NCI-H226 (cell line): ENCODE measurements at regions not wholly inside any gene's neighbourhood (a gene's known extent, or its start where the extent isn't known, plus 50 kb on each side); places are given as distances from the start of the nearest gene placed in this dataset.
"Not testable (repeated sequence)": the region's sequence is repeated elsewhere in the genome, so short reads cannot be mapped to it uniquely, and the experiment has no call there.

Source experiments
- DNase-seq: peaks from one replicate; pipeline ENCODE4 v3.0.0-alpha.2; 2015

DNA sequence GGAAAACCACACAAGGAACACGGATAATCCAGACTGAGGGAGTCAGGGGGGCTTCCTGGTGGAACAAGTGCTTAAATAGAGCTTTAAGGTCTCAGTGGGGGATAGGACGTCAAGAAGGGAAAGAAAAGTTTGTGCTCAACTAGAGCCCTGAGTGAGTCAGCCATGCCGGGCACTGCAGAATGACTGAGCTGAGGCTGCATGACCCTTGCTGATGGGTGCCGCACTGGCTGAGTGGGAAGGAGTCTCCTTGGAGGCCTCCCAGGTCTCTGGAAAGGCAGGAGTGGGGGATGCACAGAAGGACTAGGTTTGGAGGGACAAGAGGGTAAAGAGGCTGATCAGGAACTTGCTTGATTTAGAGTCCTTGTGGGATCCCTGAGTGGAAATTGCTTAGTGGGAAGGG is 150.3 kb downstream of the RPLP1 start:
- no peak for DNase-seq

DNA sequence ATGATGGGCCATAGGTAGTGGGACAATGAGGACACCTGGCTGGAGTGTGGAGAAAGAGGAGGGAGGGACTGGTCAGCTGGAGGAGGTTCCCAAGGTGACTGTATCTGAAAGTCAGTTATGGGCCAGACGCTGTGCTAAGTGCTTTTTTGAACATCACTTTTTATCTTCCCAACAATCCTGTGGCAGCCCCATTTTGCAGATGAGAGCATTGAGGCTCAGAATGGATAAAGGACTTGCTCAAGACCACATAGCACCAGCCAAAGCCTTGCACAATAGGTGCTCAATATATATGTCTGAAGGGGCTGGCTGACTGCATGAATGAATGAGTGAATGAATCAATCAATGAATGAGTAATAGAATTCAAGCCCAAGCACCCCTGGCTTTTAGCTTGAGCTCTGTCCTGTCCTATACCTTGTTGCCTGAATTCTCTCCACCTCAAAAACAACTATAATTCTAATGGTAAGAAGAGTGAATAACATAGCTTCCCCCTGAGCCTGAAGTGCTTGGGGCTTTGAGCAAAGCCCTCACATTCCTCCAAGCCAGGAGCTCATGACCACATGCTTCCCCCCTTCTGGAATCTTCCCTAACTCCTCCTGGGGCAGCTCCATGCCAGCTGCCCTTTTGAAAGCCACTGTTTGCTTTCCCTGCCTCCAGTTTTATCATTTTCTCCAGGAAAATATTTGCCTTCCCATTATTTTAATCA is 150.9 kb downstream of the RPLP1 start:
- DNase-seq = no peak

DNA sequence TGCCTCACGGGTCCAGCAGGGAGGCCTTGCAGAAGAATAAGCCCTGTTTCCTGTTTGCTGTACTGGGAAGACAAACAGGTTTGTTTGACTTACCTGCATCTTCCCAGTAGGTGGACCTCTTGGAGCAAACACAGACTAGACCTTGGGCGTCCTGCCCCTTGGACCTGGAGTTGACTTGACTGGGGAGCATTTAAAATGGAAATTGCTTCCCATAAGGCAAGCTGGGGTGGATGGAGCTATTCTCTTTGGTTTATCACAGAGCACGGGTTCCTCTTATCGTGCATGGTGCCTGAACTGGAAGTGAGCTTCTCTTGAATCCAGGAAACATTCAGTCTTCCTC is 151.4 kb downstream of the RPLP1 start:
- no peak for DNase-seq

DNA sequence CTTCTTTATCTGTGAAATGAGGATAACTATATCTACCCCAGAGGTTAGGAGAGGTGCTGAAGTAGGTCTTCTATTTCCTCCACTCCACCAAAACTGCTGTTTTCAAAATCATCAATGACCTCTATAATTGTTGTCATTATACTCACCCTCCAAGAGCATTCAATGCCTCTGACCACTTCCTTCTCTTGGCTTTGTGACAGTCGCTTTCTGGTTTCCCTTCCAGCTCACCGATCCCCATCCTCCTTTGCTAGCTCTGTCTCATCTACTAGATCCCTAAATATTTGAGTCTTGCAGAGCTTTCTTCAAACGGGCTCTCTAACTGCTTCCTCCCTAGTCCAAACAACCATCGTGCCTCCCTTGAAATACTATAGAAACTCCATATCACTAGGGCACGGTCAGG is 153.5 kb downstream of the RPLP1 start:
- DNase-seq = no peak

DNA sequence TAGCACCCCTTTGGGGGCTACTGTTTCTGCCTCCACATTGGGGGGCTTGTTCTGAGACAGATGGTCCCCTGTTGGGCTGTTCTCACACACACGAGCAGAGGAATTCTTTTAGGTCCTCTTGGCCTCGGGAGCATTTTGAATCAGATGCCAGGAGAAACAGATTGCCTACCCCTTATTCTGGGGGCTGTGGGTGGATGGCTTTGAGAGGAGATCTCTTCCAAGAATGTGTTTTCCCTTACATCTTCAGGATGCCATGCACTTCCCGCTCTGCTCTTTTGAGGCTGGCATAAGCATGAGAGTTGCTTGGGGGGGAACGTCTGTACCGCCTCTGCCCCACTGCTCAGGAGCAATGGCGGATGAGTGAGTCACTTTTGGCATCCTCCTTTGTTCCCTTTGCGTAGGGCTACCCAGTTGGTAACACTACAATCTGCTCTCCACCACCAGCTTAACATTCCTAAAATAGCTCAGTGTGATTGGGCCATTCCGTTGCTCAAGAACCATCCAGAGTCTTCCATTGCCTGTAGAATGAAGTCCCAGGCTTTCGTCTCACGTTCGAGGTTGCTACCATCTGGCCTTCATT is 154.4 kb downstream of the RPLP1 start:
- DNase-seq = peak; percentile 36

DNA sequence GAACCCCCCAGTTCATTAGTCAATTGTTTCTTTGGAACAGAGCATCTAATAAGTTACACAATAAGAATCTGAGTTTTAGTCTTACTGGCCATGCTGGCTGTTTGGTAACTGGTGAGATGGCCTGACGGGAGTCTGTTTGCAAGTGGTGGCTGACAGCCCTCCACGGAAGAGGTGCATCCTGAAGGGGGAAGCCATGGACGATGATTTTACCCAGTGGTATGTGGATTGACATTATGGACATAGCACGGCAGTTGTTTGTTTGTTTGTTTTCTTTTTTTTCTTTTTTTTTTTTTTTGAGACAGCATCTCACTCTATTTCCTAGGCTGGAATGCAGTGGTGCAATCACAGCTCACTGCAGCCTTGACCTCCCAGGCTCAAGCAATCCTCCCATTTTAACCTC is 156.0 kb downstream of the RPLP1 start:
- DNase-seq = no peak

DNA sequence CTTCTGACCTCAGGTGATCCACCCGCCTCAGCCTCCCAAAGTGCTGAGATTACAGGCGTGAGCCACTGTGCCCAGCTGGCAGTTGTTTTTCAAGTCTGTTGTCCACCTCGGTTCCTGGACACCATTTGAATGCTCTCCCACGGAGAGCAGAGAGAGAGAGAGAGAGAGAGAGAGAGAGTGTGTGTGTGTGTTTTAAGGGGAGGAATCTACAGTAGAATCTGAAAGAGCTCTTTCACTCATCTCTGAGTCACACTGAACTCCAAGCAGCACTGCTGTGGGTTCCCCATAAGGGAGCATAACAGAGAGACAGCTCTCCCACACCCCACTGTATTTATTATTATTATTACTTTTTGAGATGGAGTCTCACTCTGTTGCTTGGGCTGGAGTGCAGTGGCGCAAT is 156.6 kb downstream of the RPLP1 start:
- DNase-seq = peak; percentile 68

DNA sequence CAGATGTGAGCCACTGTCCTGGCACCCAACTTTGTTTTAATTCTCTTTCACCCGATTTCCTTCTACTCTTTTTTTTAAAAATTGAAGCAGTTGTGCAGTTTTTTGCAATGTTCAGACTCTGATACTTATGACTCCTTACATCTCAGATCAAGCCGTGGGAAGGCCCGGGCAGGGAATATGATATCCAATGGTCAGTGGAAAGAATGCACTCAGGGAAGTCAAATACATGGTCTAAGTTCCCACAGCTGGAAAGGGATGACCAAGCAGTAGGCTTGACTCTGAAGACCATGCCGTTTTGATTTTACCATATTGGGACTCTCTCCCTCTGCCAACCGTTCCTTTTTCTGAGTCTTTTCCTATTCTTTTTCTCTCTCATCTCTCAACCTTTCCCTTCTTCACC is 157.2 kb downstream of the RPLP1 start:
- DNase-seq = no peak

DNA sequence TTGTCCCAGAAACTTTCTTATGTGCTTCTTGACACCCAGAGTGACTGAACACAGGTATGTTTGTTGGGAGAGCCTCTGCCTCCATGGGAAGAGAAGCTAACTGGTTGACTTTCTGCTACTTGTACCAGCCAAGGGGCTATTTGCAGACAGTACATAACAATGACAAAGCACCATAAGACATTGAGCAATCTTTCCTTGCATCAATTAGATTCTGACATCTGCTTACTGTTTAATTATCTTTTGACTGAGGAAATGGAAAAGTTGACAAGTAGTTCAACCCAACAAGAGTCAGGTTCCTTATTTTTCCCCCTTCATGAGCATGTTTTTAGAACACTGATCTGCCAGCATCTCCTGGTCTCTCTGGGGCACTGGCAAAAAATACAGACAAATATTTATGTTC is 157.7 kb downstream of the RPLP1 start:
- DNase-seq = no peak

DNA sequence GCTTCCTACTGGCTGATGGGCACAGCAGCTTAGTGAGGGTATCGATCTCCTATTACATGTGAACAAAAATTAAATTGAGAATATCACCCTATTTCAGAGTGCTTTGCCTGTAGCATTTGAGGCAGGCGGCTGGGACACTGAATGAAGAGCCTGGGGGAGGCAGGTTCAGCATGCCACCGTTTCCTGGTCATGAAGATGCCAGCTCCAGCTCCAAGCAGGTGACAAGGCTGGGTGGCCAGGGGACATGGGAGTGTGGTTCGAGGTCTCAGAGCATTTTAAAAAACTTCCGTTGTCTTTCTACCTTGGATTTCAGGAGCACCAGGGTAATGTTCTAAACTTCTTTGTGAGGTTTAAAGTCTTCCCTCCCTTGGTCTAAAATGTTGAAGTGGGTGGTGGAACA is 158.2 kb downstream of the RPLP1 start:
- no peak for DNase-seq

DNA sequence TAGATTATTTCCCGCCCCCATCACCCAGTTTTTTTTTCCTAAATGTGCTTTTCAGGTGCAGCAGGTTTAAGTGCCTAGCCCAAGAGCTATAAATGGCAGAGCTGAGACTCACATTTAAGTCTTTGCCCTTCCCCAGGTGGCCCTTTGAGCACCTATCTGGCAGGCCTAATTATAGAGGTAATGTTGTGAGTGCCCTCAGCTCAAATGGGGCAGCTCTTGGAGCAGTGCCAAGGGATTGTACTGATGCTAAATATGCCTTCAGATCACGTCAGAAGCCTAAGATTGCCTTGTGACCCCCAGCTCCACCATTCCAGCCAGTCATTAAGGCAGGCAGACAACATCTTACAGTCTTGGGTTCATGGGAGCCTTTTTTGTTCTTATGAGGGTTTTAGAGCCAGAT is 159.5 kb downstream of the RPLP1 start:
- DNase-seq = no peak

DNA sequence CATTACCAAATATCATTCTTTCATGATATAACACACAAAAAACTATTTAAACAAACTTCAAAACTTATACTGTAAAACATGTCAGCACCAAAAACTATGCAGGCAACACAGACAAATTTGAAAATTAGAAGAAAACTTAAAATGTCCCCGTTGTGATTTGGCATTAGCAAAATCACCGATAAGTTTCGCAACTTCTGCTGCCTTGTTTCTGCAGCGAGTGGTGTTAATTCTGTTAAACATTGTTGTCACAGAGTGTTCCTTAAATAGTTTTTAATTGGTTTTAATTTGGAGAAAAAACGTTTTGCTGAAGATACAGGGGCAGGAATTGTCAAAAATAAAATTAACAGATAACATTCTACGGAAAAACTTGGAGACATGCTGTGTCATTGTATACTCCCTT is 160.6 kb downstream of the RPLP1 start:
- no peak for DNase-seq

DNA sequence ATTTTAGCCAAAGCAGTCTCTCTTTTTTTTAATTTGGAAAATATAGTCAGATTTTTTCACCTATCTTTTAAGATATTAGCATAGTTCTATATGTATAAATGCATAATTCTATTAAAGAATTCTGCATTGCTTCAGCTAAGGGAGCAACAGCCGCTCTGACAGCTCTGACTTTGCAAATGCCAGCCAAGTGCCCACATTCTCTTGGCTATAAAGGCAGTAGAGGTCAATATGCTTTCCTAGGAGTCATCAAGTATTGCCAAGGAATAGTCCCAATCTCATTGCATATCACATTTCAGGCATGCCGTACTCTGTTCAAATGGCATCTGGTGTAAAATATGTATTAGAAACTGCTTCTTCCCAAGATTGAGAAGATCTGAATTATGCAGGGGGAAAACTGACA is 161.4 kb downstream of the RPLP1 start:
- no peak for DNase-seq

DNA sequence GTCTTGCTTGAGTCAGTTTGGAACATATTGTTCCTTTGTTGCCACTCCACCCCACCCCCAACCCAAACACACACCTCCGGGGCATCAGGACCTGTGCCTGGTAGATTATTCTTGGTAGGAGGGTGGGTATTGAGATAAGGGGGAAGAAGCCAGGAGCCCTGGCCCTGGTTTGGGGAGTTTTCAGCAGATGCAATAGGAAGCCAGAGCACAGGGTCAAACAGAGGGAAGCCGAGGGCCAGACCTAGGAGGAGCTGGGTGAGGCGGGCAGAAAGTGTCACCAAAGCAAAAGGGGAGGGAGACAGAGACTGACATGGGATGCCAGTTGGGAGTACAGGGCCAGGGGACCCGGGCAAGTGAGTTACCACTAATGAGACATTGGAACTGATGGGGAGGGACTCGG is 163.1 kb downstream of the RPLP1 start:
- no peak for DNase-seq

DNA sequence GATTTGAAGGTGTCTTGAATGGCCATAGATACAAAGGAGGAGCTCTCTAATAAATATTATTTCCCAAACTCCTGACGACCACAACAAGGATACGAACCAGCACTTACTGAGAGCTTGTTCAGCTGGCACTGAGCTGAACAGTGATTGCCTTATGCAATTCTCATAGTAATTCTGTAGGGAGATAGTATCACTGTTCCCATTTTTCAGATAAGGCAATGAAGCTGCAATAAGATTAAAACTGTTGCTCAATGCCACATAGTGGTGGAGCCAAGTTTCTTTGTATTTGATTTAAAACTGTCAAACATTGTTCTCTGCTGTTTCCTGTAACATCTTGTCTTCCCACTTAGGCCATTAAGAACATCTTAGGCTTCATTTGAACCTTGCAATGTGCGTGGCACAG is 163.9 kb downstream of the RPLP1 start:
- DNase-seq = no peak

DNA sequence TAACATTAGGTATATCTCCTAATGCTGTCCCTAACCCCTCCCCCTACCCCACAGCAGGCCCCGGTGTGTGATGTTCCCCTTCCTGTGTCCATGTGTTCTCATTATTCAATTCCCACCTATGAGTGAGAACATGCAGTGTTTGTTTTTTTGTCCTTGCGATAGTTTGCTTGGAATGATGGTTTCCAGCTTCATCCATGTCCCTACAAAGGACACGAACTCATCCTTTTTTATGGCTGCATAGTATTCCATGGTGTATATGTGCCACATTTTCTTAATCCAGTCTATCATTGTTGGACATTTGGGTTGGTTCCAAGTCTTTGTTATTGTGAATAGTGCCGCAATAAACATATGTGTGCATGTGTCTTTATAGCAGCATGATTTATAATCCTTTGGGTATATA is 164.5 kb downstream of the RPLP1 start:
- DNase-seq = not testable (repeated sequence)

DNA sequence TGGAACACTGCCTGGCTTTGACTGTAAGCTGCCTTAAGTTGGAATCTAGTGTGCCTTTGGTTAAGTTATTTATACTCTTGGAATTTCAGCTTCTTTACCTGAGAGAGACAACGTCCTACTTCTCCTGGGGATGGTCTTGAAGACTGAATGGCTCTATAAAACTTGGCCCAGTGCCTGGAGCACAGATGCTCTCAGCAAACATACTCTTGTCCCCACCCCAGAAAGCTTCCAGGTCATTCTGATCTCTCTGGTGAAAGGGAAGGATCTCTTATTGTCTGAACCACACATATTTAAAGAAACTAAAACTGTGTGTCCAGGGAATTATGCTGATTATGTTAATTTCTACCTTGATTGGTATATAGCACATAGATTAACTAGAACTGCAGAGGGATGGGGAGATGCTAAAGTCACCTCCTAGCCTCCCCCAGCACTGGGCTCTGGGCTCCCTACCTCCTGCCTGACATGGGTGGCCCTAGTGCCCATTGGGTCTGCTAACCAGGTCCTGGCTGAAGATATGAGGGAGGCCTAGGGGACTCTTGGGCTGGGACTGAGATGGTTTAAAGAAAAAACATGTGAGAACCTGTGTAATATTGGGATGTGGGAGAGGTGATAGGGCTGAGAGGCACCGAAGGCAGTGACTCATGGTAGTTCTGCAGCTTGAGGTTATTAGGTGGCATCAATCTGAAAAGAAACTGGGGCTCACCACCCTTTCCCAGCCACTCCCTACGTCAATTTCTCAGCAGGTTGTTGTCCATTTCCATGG is 171.0 kb downstream of the RPLP1 start:
- DNase-seq = peak; percentile 29

DNA sequence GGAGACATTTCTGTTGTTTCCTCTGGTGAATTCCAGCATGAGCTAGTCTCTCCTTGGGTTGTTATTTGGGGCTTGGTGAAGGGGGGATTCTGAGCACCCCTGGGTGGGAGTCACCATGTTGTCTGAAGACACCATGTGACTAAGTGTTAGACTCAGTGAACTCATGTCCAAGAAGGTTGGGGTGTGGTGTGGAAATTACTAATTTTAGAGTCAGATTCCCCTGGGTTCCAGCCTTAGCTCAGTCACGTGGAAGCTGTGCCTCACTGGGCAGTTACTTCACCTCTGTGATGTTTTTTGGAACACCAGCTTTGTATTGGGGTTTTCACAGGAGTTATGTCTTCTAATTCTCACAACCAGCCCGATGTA is 171.5 kb downstream of the RPLP1 start:
- no peak for DNase-seq

DNA sequence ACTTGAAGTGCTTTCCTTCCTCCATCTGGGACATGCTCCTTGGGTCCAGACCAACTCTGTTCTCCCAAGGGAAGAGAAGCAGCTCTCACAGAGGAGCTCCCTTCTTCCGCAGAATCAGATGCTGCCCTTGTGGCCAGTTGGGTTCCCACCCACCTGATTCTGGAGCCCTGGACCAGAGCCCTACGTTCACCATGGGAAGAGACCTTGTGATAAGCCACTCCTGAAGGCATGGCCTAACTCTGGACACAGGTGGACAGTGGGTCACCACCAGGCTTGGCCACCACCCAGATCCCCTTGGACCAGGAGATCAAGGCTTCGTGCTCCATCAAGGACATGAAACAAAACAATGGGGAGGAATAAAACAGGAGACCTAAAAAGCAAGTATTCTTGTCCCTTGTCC is 172.2 kb downstream of the RPLP1 start:
- DNase-seq = no peak

DNA sequence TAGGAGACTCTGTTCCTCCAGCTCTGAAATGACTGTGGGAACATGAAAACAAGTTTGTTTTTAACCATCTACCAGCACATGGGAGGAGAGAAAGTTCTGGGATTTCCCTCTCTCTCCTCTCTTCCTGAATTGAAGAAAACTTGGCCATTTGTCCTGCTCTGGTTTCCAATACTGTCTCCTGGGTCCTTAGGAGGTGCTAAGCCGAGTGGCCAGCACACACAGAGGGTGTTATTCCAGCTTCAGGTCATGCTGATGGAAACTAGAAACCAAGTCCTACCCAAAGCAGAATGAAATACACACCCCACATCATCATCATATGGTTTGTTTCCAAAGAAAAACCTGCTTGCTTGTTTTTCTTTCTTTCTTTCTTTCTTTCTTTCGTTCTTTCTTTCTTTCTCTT is 172.7 kb downstream of the RPLP1 start:
- no peak for DNase-seq

DNA sequence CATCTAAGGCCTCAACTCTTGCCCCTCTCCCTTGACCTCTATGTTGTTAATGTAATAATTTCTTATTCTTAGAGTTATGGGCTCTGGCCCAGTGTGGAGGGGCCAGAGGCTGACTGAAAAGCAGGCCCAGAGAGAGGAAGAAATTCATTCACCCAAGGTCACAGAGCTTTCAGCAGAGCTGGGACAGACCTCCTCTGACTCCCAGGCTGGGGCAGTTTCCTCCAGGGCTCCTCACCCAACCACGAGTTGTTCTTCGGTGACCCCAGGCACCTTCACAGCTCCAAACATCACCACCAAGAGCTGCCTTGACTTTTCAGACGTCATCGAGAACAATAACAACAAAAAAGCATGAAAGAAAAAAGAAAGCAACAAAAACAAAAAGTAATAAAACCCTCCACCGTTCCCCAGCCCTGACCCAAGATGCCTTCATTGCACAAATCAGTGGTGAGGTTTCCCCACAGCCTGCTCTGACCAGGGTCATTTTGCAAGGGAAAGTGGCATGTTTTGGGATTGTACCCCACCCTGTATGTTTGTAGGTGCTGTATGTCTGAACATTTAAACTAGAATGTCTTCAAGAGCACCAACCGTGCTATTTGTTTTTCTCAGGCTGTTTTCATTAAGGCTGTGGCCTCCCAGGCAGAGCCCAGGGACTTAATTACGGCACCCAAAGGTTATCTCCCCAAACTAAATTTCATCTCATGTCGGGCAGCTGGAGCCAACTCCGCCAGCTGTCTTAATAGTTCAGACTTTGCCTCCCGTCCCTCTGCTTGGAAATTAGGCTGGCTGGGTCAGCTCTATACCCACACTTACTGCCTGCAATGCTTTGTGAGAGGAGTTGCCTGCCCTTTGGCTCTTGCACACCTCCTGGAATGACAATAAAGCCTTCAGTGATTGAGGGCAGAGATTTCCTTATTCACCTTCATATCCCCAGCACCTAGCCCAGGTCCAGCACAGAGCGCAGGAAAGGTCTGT is 173.8 kb downstream of the RPLP1 start:
- DNase-seq = no peak

DNA sequence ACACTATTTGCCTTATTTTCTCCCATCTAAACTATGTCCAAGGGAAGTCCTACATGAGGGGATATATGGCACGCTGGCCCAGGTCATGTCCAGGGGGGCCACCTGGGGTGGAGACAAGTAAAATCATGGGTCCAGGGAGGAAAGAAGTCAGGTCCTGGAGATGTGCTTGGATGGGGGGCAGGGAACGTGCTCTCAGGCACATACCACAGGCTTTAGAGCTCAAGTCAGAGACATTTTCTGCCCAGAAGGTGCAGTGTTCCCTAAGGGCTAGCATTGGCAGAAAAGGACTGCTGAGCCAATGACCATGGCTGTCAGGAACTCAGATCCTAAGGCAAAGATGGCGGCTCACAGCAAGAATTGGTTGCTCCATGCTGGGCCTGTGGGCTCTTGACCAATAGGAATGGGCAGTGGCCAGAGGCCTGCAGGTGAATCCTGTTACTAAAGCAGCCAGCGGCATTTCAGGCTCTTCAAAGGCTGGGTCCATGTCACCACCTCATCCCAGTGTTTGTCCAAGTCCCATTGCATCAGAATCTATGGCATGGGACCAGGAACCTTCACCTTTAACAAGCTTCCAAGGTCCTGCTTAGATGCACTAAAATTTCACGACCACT is 175.0 kb downstream of the RPLP1 start:
- DNase-seq = no peak
